ENCODE measurements at regions not wholly inside any gene's neighbourhood (a gene's known extent, or its start where the extent isn't known, plus 50 kb on each side); places are given as distances from the start of the nearest gene placed in this dataset.

GRCh38 chr6:147806697-147807096, 298.2 kb downstream of the SAMD5 start:
- TF ChIP-seq CTCF (IDR thresholded peaks at IDR 0.05): no peak
- TF ChIP-seq RAD21 (conservative IDR thresholded peaks at IDR 0.05 in 1 of 2, IDR thresholded peaks at IDR 0.05 in 1 of 2): no peak
- TF ChIP-seq REST (IDR thresholded peaks at IDR 0.05): no peak
- TF ChIP-seq JUNB (IDR thresholded peaks at IDR 0.05): no peak
- no peak for TF ChIP-seq POLR2A (IDR thresholded peaks at IDR 0.05; ENCODE audit: low read length)
- no peak for TF ChIP-seq CBX2 (IDR thresholded peaks at IDR 0.05; ENCODE audit: borderline replicate concordance, low read depth)
- no peak for TF ChIP-seq HOXA7 (CRISPR knock-in tag; IDR thresholded peaks at IDR 0.05)
- no peak for TF ChIP-seq EP300 (IDR thresholded peaks at IDR 0.05)
- TF ChIP-seq CEBPB (IDR thresholded peaks at IDR 0.05): no peak
- no peak for TF ChIP-seq MAX (IDR thresholded peaks at IDR 0.05)
- no peak for TF ChIP-seq POLR2AphosphoS2 (conservative IDR thresholded peaks at IDR 0.05; ENCODE audit: low read length)
- no peak for TF ChIP-seq MAZ (IDR thresholded peaks at IDR 0.05; ENCODE audit: borderline replicate concordance, low read depth, low read length)
- TF ChIP-seq RCOR1 (IDR thresholded peaks at IDR 0.05; ENCODE audit: low read depth, low read length): no peak
- TF ChIP-seq USF2 (IDR thresholded peaks at IDR 0.05): no peak
